Type B pancreatic cell (in vitro differentiated cells): ENCODE measurements at regions not wholly inside any gene's neighbourhood (a gene's known extent, or its start where the extent isn't known, plus 50 kb on each side); places are given as distances from the start of the nearest gene placed in this dataset.
A peak's percentile ranks its signal among the peaks of the same experiment; 100 is the strongest.

Experiments
- DNase-seq: peaks from one replicate; pipeline ENCODE4 v3.0.0; 2021; ENCODE audit warnings: mixed read lengths; ENCODE audit not compliant: unreplicated experiment; ENCODE audit errors: extremely low spot score
- H3K27ac Mint-ChIP-seq: 2 replicates; pipeline ENCODE4 v1.8.0; 2021; ENCODE audit warnings: mild to moderate bottlenecking, mixed read lengths
- H3K27me3 Mint-ChIP-seq: 2 replicates; pipeline ENCODE4 v1.8.0; 2021; ENCODE audit warnings: mixed read lengths
- H3K36me3 Mint-ChIP-seq: 2 replicates; pipeline ENCODE4 v1.8.0; 2021; ENCODE audit warnings: mixed read lengths
- H3K4me1 Mint-ChIP-seq: one replicate; pipeline ENCODE4 v1.8.0; 2021; ENCODE audit warnings: mixed read lengths; ENCODE audit not compliant: unreplicated experiment
- H3K4me3 Mint-ChIP-seq: 2 replicates; pipeline ENCODE4 v1.8.0; 2021; ENCODE audit warnings: mild to moderate bottlenecking, mixed read lengths
- H3K9me3 Mint-ChIP-seq: 2 replicates; pipeline ENCODE4 v1.8.0; 2021; ENCODE audit warnings: mixed read lengths
- TF ChIP-seq, protein P1 (sequence below): fragments of 200-600 bp; sonication (generic); conservative IDR thresholded peaks from 2 replicates; pipeline ENCODE4 v1.5.0; 2021; ENCODE audit warnings: antibody characterized with exemption, mild to moderate bottlenecking

DNA sequence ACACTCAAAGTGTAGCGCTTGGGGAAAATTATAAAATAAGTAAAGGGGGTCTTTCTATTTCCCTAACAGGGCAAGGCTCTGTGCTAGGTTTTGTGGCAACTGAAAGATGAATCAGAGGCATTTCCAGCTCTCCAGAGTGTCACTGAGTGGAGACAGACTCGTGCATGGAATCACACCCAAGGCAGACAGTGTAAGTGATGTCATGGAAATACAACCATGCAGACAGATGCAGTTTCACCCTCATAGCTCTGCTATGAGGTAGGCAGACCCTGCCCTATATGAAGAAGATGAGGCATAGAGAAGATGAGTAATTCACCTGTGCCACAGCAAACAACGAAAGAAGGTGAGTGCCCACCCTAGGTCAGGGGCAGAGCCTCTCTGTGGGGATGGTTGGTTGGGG is 57.2 kb upstream of the PITRM1 start:
- Mint-ChIP-seq H3K4me1 (peaks cover 14% of the 10 kb centered on the region), H3K27ac (no peak overlapping the region), H3K4me3 (no peak overlapping the region), H3K27me3 (no peaks in the 10 kb centered on the region), H3K9me3 (no peaks in the 10 kb centered on the region), H3K36me3 (no peaks in the 10 kb centered on the region)
- DNase-seq: no peak
- TF ChIP-seq, protein P1, sequence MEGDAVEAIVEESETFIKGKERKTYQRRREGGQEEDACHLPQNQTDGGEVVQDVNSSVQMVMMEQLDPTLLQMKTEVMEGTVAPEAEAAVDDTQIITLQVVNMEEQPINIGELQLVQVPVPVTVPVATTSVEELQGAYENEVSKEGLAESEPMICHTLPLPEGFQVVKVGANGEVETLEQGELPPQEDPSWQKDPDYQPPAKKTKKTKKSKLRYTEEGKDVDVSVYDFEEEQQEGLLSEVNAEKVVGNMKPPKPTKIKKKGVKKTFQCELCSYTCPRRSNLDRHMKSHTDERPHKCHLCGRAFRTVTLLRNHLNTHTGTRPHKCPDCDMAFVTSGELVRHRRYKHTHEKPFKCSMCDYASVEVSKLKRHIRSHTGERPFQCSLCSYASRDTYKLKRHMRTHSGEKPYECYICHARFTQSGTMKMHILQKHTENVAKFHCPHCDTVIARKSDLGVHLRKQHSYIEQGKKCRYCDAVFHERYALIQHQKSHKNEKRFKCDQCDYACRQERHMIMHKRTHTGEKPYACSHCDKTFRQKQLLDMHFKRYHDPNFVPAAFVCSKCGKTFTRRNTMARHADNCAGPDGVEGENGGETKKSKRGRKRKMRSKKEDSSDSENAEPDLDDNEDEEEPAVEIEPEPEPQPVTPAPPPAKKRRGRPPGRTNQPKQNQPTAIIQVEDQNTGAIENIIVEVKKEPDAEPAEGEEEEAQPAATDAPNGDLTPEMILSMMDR: no peak

DNA sequence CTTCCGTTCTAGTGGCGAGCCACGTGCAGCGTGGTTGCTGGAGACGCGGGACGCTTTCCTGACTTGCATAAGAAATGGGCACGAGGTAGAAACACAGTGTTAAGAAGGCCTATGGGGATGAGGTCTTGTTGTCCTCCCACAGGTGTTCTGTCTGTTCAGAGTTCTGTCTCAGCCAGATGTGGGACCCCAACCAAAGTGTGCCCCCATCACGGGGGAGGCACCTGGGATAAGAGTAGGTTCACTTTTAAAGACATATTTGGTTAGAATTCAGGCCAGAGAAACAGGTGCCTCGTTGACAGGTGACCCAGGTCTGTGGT is 56.0 kb upstream of the PITRM1 start:
- Mint-ChIP-seq H3K36me3 (no peaks in the 10 kb centered on the region), H3K9me3 (no peaks in the 10 kb centered on the region), H3K27ac (no peak overlapping the region), H3K4me1 (peaks cover 14% of the 10 kb centered on the region), H3K4me3 (no peak overlapping the region), H3K27me3 (no peaks in the 10 kb centered on the region)
- TF ChIP-seq, protein P1: no peak
- DNase-seq: no peak

DNA sequence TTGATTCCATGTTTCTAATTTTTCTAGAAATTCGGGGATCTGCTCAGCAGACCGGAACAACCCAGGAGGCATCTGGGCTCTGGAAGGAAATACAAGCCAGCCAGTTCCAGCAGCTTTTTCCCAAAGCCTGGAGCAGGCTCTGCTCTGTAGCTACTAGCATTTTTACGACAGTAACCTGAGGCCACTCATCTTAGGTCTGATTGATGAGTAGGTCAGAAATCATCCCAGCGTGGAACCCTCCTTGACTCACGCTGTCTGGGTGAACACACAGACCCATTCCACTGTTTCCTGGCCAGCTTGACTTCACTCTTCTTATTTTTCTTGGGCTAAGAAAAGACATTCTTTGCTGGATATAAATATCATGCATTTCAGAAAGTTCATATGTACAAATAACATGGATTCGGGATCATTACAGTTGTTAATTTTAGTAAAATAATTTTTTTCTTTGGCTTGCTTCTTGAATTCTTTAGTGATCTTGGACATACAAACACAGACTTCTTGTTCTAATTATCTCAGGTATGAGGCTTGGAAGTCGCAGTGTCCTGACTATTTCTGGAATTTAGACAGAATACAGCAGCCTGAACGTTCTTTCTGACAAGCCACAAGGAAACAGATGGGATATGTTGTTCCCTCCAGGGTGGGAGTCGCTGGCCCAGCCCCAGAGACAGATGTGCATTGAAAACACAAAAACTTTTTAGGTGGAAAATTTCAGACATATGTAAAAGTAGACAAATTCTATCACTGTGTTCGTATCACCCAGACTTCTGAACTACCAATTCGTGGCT is 54.6 kb upstream of the PITRM1 start:
- H3K4me1 Mint-ChIP-seq: peaks cover 14% of the 10 kb centered on the region
- H3K9me3 Mint-ChIP-seq: no peaks in the 10 kb centered on the region
- TF ChIP-seq, protein P1: no peak
- DNase-seq: no peak
- no peaks in the 10 kb centered on the region for H3K36me3 Mint-ChIP-seq
- H3K27me3 Mint-ChIP-seq: no peaks in the 10 kb centered on the region
- peak overlapping the region; percentile 10 for H3K4me3 Mint-ChIP-seq
- H3K27ac Mint-ChIP-seq: peak overlapping the region; percentile 87

DNA sequence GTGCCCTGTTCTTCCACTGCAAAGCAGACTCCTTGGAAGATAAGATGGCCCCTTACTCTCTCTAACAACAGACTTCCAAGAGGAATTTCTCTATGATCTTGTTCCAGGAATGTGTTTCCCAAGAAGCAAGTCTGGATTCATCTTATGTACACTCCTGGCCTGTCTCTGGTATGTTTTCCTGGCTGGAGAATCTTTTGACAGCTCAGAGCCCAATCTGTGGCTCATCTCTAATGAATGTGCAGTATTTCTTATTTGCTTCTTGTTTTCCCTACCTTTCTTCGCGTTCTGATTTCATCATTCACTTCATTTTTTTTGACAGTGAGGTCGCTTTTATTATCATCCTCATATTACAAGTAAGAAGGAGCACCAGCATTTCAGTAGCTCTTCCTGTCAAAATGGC is 53.0 kb upstream of the PITRM1 start:
- DNase-seq: no peak
- Mint-ChIP-seq H3K4me3 (no peak overlapping the region), H3K4me1 (peaks cover 14% of the 10 kb centered on the region), H3K36me3 (no peaks in the 10 kb centered on the region), H3K27ac (no peak overlapping the region), H3K9me3 (no peaks in the 10 kb centered on the region), H3K27me3 (no peaks in the 10 kb centered on the region)
- TF ChIP-seq, protein P1: no peak

DNA sequence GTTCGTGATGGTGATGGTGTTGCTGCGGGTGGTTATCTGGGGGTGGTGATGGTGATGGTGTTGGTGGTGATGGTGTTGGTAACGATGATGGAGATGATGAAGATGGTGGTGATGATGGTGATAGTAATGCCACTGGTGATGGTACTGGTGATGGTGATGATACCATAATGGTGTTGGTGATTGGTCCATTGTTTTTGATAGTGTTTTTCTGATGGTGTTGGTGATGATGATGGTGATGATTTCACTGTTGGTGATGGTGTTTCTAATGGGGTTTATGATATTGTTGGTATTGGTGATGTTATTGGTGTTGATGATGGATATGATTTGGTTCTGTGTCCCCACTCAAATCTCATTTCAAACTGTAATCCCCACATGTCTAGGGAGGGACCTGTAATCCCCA is 51.7 kb upstream of the PITRM1 start:
- Mint-ChIP-seq H3K27me3 (no peaks in the 10 kb centered on the region), H3K4me1 (peaks cover 14% of the 10 kb centered on the region), H3K4me3 (no peak overlapping the region), H3K9me3 (peaks cover 3% of the 10 kb centered on the region), H3K36me3 (no peaks in the 10 kb centered on the region), H3K27ac (no peak overlapping the region)
- DNase-seq: no peak
- TF ChIP-seq, protein P1: no peak
